Mesodermal cell (in vitro differentiated cells): ENCODE measurements at regions not wholly inside any gene's neighbourhood (a gene's known extent, or its start where the extent isn't known, plus 50 kb on each side); places are given as distances from the start of the nearest gene placed in this dataset.

Experiments used
- H3K27ac ChIP-seq: 2 replicates; pipeline ENCODE4 v1.7.0; 2013; ENCODE audit warnings: mild to moderate bottlenecking, low read depth, low read length, moderate library complexity; ENCODE audit not compliant: severe bottlenecking
- H3K36me3 ChIP-seq: 2 replicates; pipeline ENCODE4 v1.7.1; 2013; ENCODE audit warnings: mild to moderate bottlenecking, low read length, moderate library complexity; ENCODE audit not compliant: control insufficient read depth, insufficient read depth
- H3K4me1 ChIP-seq: one replicate; pipeline ENCODE4 v1.7.1; 2013; ENCODE audit warnings: mild to moderate bottlenecking, low read length; ENCODE audit not compliant: insufficient read depth, control insufficient read depth, poor library complexity, severe bottlenecking
- H3K4me3 ChIP-seq: 2 replicates; pipeline ENCODE4 v1.7.0; 2013; ENCODE audit warnings: low read length, control low read depth, mild to moderate bottlenecking; ENCODE audit not compliant: insufficient read depth, poor library complexity, severe bottlenecking; ENCODE audit errors: extremely low read depth
- H3K9me3 ChIP-seq: 2 replicates; pipeline ENCODE4 v1.7.1; 2013; ENCODE audit warnings: mild to moderate bottlenecking, low read length, moderate library complexity; ENCODE audit not compliant: control insufficient read depth
- WGBS, 2 experiments: methylation state at CpG; one replicate each; pipeline ENCODE4 v1.1.5; 2013; ENCODE audit warnings: missing lambda C conversion rate in 2 of 2; ENCODE audit not compliant: insufficient coverage in 2 of 2; 5-methylcytosine and 5-hydroxymethylcytosine counted together

DNA sequence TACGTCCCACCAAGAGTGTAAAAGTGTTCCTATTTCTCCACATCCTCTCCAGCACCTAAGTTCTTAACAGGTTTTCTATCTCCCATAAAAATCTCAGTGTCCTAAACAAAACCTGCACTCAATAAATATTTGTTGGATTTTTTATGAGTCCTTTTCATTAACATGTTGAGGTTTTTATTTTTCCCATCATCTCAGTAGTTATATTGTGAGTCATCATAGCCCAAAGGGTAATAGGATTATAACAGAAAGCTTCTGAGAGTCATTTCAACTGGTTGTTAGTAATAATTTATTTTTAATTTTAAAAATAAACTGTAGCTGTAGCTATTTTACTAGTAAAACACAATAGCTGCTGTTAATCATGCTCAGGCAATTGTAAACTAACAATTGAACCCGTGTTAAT lies 331.6 kb upstream of the SLC30A5 start:
- 81 to 88% methylated on average over 2 of the region's 2 CpGs for WGBS, 2 experiments
- Histone ChIP-seq H3K9me3 (no peaks in the 10 kb centered on the region), H3K27ac (no peak overlapping the region), H3K36me3 (no peaks in the 10 kb centered on the region), H3K4me1 (no peaks in the 10 kb centered on the region), H3K4me3 (no peak overlapping the region)

DNA sequence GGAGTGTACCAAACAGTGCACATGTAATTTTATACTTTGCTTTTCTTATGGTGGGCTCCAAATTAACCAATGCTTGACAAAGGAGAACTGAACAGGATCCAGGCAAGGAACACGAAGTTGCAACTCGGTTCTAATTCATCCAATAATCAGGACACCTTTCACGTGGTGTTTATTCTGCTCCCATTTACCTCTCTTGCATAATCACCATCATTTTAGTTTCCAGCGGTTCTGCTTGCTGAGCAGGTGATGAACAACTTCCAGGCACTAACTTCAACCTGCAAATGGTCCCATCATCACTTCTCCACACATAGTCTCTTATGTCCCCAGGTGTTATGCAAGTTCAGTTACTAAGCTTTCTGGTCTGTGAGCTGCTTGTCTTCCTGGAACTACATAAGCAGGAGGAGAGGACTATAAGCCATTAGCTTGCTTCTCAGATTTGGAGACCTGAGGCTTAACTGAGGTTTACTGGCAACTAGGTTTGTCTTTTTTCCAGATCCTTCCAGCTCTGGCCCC lies 326.8 kb upstream of the SLC30A5 start:
- 89 to 92% methylated on average over 4 of the region's 4 CpGs for WGBS, 2 experiments
- Histone ChIP-seq H3K9me3 (no peaks in the 10 kb centered on the region), H3K36me3 (no peaks in the 10 kb centered on the region), H3K4me3 (no peak overlapping the region), H3K27ac (no peak overlapping the region), H3K4me1 (no peaks in the 10 kb centered on the region)

DNA sequence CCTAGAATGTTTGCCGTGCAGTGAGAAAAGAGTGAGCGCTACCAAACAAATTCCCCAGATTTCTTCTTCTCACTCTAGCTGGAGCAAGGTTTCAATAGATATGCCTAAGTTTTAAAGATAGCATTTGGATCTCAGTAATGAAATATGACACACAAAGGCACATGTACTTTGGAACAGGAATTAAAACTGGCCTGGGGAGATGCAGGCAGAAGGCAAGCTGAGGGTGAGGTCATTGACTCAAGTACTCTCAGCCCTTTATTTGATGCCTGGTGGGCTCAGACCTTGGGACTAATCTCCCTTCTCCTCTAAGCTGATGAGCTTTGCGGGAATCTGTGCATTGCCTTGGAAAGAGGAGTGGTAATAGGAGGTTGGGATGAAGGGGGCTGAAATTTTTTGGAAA lies 323.3 kb upstream of the SLC30A5 start:
- H3K4me1 ChIP-seq = no peaks in the 10 kb centered on the region
- H3K36me3 ChIP-seq = no peaks in the 10 kb centered on the region
- H3K27ac ChIP-seq = no peak overlapping the region
- H3K4me3 ChIP-seq = no peak overlapping the region
- H3K9me3 ChIP-seq = no peaks in the 10 kb centered on the region
- WGBS, 2 experiments = 100% methylated on average over 1 of the region's 3 CpGs; no CpG with 5 or more reads in 1 of the 2 experiments

- WGBS, 2 experiments = 81 to 85% methylated on average over 4 of the region's 4 CpGs
- H3K4me1 ChIP-seq = no peaks in the 10 kb centered on the region
- no peaks in the 10 kb centered on the region for H3K36me3 ChIP-seq
- H3K4me3 ChIP-seq = no peak overlapping the region
- H3K9me3 ChIP-seq = no peaks in the 10 kb centered on the region
- no peak overlapping the region for H3K27ac ChIP-seq
Observed at GRCh38 chr5:68771221-68771620, 322.6 kb upstream of the SLC30A5 start.

DNA sequence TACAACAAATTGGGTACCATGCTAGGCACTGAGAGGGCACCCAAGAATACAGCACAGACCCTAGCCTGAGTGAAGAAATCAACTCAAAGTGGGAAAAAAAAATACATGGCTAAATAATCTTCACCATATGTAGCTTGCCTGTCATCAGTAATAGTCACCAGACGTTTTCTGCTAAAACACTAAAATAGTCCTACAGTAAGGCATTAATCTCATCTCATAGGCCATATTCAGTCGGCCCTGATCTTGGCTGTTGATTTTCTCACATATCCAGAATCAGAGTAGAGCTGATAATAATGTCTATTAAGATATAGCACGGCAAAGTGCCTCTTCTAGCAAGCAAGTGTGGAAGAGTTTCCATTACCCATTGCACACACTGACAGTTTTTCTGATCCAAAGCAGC lies 322.1 kb upstream of the SLC30A5 start:
- Histone ChIP-seq H3K27ac (no peak overlapping the region), H3K4me1 (no peaks in the 10 kb centered on the region), H3K36me3 (no peaks in the 10 kb centered on the region), H3K4me3 (no peak overlapping the region), H3K9me3 (no peaks in the 10 kb centered on the region)
- WGBS, 2 experiments = 75% methylated on average over 1 of the region's 3 CpGs; no CpG with 5 or more reads in 1 of the 2 experiments

- no peaks in the 10 kb centered on the region for H3K9me3 ChIP-seq
- no peaks in the 10 kb centered on the region for H3K36me3 ChIP-seq
- WGBS, 2 experiments = 82 to 100% methylated on average over 1 to 2 of the region's 3 CpGs
- H3K27ac ChIP-seq = no peak overlapping the region
- H3K4me1 ChIP-seq = no peaks in the 10 kb centered on the region
- no peak overlapping the region for H3K4me3 ChIP-seq
Observed at GRCh38 chr5:68776381-68776780, 317.4 kb upstream of the SLC30A5 start.

GRCh38 chr5:68777135-68777534 lies 316.7 kb upstream of the SLC30A5 start:
- Histone ChIP-seq H3K36me3 (no peaks in the 10 kb centered on the region), H3K27ac (no peak overlapping the region), H3K4me1 (no peaks in the 10 kb centered on the region), H3K4me3 (no peak overlapping the region), H3K9me3 (no peaks in the 10 kb centered on the region)
- WGBS, 2 experiments = 94 to 96% methylated on average over 2 of the region's 2 CpGs

DNA sequence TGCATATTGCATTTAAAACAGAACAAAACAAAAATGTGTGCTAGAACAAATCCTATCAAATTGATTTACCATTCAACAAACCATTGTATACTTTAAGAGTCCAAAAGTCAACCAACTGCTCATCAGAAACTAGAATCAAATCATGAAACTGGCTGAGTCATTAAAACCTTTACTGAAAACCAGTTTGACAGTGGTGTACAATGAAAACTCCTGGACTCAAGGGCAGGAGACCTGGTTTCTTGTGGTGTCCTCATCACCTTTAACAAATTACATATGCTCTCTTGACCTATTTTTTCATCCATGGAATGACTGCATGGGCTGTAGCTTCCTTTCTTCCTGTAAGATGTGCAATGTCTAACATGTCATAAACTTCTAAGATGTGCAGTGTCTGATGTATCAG lies 315.3 kb upstream of the SLC30A5 start:
- no peaks in the 10 kb centered on the region for H3K36me3 ChIP-seq
- no peak overlapping the region for H3K27ac ChIP-seq

DNA sequence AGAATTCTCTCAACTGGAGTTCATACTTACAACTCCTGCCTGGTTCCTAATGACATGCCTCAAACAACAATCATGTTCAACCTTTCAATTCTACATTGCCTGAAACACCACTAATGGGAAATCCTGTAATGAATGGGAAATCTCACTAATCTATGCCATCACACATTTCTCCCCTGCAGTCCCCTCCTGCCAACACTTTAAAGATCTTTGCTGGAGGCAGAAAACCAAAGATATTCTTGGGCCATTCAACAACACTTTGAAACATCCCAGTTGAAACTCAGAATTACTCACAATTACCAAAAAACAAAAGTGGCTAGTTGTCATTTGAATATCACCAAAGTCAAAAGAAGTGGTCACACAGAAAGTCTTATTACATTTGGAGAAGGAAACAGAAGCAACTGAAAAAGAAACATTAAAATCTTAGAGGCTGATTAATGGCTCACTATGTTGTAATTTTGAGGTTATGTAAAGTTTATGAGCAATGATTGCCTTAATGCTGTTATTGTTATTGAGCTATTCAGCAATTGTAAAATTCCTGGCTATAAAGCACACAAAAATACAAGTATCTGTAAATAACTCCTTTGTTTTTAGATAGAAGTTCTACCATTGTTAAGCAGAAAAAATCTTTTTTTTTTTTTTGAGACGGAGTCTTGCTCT lies 313.4 kb upstream of the SLC30A5 start:
- Histone ChIP-seq H3K9me3 (no peaks in the 10 kb centered on the region), H3K4me1 (no peaks in the 10 kb centered on the region), H3K27ac (no peak overlapping the region), H3K36me3 (no peaks in the 10 kb centered on the region), H3K4me3 (no peak overlapping the region)
- no CpG with 5 or more reads among the region's 1 CpG for WGBS, 2 experiments

More for the DNA sequence above, 315.3 kb upstream of the SLC30A5 start:
- Histone ChIP-seq H3K9me3 (no peaks in the 10 kb centered on the region), H3K4me3 (no peak overlapping the region), H3K4me1 (no peaks in the 10 kb centered on the region)

DNA sequence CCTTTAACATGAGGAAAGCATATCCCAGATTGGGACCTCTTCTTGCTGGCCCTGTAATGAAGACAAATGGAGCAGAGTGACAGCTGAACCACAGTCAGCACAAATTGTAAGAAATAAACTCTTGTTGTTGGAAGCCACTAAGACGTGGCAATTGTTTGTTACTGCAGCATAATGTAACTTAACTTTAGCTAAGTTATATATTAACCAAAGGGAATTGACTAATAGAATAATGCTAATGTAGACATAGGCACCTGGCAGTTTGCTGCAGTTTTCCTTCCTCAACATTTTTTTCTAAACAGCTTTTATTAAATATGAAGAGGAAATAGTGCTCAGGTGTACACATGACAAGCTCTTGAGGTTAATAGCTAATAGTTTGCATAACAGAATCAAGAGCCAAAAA lies 300.7 kb upstream of the SLC30A5 start:
- no peak overlapping the region for H3K4me3 ChIP-seq
- no peaks in the 10 kb centered on the region for H3K4me1 ChIP-seq
- no peak overlapping the region for H3K27ac ChIP-seq
- H3K36me3 ChIP-seq = no peaks in the 10 kb centered on the region
- no peaks in the 10 kb centered on the region for H3K9me3 ChIP-seq
- 80% methylated on average over 1 of the region's 1 CpG; no CpG with 5 or more reads in 1 of the 2 experiments for WGBS, 2 experiments

DNA sequence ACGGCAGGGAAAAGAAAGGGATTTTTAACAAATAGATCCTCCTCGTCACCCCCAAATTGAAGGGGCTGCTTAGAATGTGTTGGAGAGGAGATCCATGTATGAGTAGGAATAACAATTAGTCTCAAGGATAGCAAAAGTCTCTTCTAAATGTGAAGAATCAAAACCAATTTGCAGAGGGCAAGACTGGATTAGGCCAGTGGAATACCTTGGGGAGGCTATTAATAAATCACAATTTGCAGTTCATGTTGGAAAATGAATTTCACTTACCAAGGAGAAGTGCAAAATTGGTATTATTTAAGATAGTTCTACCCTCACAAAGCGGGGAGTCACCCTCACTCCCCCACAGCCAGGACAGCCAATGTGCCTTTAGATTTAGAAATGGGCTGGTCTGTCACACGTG lies 299.8 kb upstream of the SLC30A5 start:
- no peaks in the 10 kb centered on the region for H3K9me3 ChIP-seq
- H3K4me3 ChIP-seq = no peak overlapping the region
- no peak overlapping the region for H3K27ac ChIP-seq
- H3K4me1 ChIP-seq = no peaks in the 10 kb centered on the region
- 20 to 70% methylated on average over 1 to 4 of the region's 4 CpGs for WGBS, 2 experiments
- H3K36me3 ChIP-seq = no peaks in the 10 kb centered on the region
